ENCODE measurements at regions not wholly inside any gene's neighbourhood (a gene's known extent, or its start where the extent isn't known, plus 50 kb on each side); places are given as distances from the start of the nearest gene placed in this dataset.

DNA sequence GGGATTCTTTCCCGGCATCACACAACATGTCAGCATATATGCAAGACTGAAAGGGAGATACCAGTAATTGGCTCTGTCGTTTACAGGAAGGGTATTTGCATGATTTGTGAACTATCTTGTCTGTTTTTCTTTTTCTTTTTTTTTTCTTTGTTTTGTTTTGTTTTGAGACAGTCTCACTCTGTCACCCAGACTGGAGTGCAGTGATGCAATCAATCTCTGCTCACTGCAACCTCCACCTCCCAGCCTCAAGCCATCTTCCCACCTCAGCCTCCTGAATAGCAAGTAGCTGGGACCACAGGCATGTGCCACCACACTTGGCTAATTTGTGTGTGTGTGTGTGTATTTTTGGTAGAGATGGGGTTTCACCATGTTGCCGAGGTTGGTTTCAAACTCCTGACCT is 262.7 kb upstream of the F9 start:
- Histone ChIP-seq H3K4me1 (ENCODE audit: control insufficient read depth in 3 of 3, insufficient read depth in 2 of 3, low read depth in 1 of 3, low read length in 2 of 3) (no peaks in the 10 kb centered on the region), H3K27ac (ENCODE audit: low read depth in 1 of 3, low read length in 2 of 3) (no peak overlapping the region), H3K27me3 (ENCODE audit: control insufficient read depth in 3 of 3, insufficient read depth in 3 of 3, low read length in 3 of 3) (no peaks in the 10 kb centered on the region), H3K4me3 (ENCODE audit: low read depth in 1 of 3, low read length in 3 of 3) (no peak overlapping the region), H3K9me3 (ENCODE audit: control insufficient read depth in 2 of 2, insufficient read depth in 1 of 2, low read depth in 1 of 2, low read length in 1 of 2) (no peaks in the 10 kb centered on the region), H3K36me3 (ENCODE audit: control insufficient read depth in 3 of 3, insufficient read depth in 2 of 3, low read depth in 1 of 3, low read length in 3 of 3) (no peaks in the 10 kb centered on the region)
- FAIRE-seq (no peak), DNase-seq (no peak)
- WGBS, 3 donors: 77 to 90% (median 80%) methylated on average over 3 of the region's 3 CpGs

DNA sequence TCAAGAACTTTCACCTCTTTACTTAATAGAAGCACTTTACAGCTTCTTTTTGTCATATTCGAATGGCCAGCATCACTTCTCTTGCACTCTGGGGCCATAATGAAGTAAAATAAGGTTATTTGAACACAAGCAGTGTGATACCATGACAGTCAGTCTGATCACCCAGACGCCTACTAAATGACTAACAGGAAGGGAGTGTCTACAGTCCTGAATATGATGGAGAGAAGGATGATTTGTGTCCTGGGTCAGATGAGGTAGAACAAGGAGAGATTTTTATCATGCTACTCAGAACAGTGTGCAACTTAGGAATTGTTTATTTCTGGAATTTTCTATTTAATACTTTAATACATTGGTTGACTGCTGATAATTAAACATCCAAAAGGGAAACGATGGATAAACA is 284.2 kb upstream of the F9 start:
- no peak for FAIRE-seq
- Histone ChIP-seq H3K27ac (ENCODE audit: low read depth in 1 of 3, low read length in 2 of 3) (no peak overlapping the region), H3K27me3 (ENCODE audit: control insufficient read depth in 3 of 3, insufficient read depth in 3 of 3, low read length in 3 of 3) (no peaks in the 10 kb centered on the region), H3K4me1 (ENCODE audit: control insufficient read depth in 3 of 3, insufficient read depth in 2 of 3, low read depth in 1 of 3, low read length in 2 of 3) (no peaks in the 10 kb centered on the region), H3K36me3 (ENCODE audit: control insufficient read depth in 3 of 3, insufficient read depth in 2 of 3, low read depth in 1 of 3, low read length in 3 of 3) (no peaks in the 10 kb centered on the region), H3K9me3 (ENCODE audit: control insufficient read depth in 2 of 2, insufficient read depth in 1 of 2, low read depth in 1 of 2, low read length in 1 of 2) (no peaks in the 10 kb centered on the region), H3K4me3 (ENCODE audit: low read depth in 1 of 3, low read length in 3 of 3) (no peak overlapping the region)
- no peak for DNase-seq
- 55 to 68% (median 65%) methylated on average over 3 of the region's 3 CpGs for WGBS, 3 donors

DNA sequence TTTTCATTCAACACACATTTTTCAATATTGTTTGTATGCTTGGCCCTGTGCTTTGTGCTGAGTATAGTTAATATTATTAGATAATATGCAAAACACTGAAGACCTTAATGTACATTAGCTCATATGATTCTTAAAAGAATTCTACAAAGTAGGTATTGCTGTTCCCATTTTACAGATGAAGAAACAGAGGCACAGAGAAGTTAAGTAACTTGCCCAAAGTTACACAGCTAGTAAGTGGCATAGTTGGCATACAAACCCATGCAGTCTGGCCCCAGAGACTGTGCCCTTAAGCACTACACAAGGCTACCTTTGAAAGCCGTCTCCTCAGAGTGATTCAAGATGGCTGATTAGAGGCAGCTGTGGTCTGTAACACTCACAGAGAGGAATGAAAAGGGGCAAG is 293.4 kb upstream of the F9 start:
- Histone ChIP-seq H3K27ac (ENCODE audit: low read depth in 1 of 3, low read length in 2 of 3) (no peak overlapping the region), H3K36me3 (ENCODE audit: control insufficient read depth in 3 of 3, insufficient read depth in 2 of 3, low read depth in 1 of 3, low read length in 3 of 3) (no peaks in the 10 kb centered on the region), H3K27me3 (ENCODE audit: control insufficient read depth in 3 of 3, insufficient read depth in 3 of 3, low read length in 3 of 3) (no peaks in the 10 kb centered on the region), H3K4me1 (ENCODE audit: control insufficient read depth in 3 of 3, insufficient read depth in 2 of 3, low read depth in 1 of 3, low read length in 2 of 3) (no peaks in the 10 kb centered on the region), H3K4me3 (ENCODE audit: low read depth in 1 of 3, low read length in 3 of 3) (no peak overlapping the region), H3K9me3 (ENCODE audit: control insufficient read depth in 2 of 2, insufficient read depth in 1 of 2, low read depth in 1 of 2, low read length in 1 of 2) (no peaks in the 10 kb centered on the region)
- no peak for DNase-seq
- 76 to 94% (median 85%) methylated on average over 1 of the region's 1 CpG for WGBS, 3 donors
- FAIRE-seq: no peak

DNA sequence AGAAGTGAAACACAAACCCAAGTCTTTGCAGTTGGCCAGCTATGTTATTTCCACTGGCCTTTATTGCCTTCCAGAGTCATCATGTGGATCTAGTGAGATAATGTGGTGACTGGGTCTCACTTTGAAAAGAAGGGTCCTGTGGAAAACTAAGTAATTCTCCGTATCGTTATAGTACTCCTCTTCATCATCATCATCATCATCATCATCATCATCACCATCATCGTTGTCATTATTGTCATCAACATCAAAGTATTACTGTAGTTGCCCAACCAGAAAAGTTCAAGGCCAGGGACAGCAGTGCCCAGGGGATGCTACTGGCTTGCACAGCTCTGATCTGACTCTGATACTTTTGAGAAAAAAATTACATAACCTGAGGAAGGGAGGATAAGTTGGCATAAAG is 295.6 kb upstream of the F9 start:
- Histone ChIP-seq H3K27me3 (ENCODE audit: control insufficient read depth in 3 of 3, insufficient read depth in 3 of 3, low read length in 3 of 3) (no peaks in the 10 kb centered on the region), H3K36me3 (ENCODE audit: control insufficient read depth in 3 of 3, insufficient read depth in 2 of 3, low read depth in 1 of 3, low read length in 3 of 3) (no peaks in the 10 kb centered on the region), H3K4me3 (ENCODE audit: low read depth in 1 of 3, low read length in 3 of 3) (no peak overlapping the region), H3K4me1 (ENCODE audit: control insufficient read depth in 3 of 3, insufficient read depth in 2 of 3, low read depth in 1 of 3, low read length in 2 of 3) (no peaks in the 10 kb centered on the region), H3K9me3 (ENCODE audit: control insufficient read depth in 2 of 2, insufficient read depth in 1 of 2, low read depth in 1 of 2, low read length in 1 of 2) (no peaks in the 10 kb centered on the region), H3K27ac (ENCODE audit: low read depth in 1 of 3, low read length in 2 of 3) (no peak overlapping the region)
- 89 to 97% (median 97%) methylated on average over 3 of the region's 3 CpGs for WGBS, 3 donors
- no peak for DNase-seq
- no peak for FAIRE-seq

DNA sequence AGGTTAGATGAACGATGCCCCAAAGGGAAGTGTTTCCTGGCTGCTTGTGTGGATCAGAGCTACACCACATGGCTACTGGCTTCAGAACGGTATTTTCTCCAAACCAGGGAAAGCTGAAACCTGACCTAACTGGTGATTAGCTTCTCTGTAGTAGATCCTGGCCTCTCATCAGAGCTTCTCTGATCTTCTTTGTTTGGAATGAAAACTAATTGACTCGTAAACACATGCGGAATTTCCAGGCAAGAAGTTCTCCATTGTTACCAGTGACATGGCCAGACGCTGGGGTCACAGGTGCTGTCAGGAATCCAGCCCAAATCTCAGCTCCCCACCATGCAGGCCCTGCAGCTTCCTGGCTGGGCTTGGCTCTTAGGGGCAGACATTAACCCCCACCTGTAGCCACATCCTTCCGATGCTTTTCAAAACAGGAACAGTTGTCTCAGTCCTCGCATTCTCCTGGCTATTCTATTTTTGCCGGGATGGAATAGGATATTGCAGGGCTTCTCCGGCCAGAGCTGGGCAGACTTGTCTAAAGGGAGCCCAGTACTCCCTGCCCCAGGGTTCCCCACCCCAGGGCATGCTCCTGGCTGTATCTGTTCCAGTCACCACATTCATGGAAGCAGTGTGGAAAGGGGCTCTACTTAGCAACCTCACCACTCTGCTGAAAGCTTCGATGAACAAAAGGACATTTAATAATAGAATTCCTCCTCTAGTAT is 305.4 kb upstream of the F9 start:
- Histone ChIP-seq H3K27me3 (ENCODE audit: control insufficient read depth in 3 of 3, insufficient read depth in 3 of 3, low read length in 3 of 3) (no peaks in the 10 kb centered on the region), H3K4me3 (ENCODE audit: low read depth in 1 of 3, low read length in 3 of 3) (no peak overlapping the region), H3K4me1 (ENCODE audit: control insufficient read depth in 3 of 3, insufficient read depth in 2 of 3, low read depth in 1 of 3, low read length in 2 of 3) (no peaks in the 10 kb centered on the region), H3K9me3 (ENCODE audit: control insufficient read depth in 2 of 2, insufficient read depth in 1 of 2, low read depth in 1 of 2, low read length in 1 of 2) (no peaks in the 10 kb centered on the region), H3K36me3 (ENCODE audit: control insufficient read depth in 3 of 3, insufficient read depth in 2 of 3, low read depth in 1 of 3, low read length in 3 of 3) (no peaks in the 10 kb centered on the region), H3K27ac (ENCODE audit: low read depth in 1 of 3, low read length in 2 of 3) (no peak overlapping the region)
- no peak for FAIRE-seq
- 42 to 55% (median 48%) methylated on average over 10 of the region's 10 CpGs for WGBS, 3 donors
- DNase-seq: no peak

DNA sequence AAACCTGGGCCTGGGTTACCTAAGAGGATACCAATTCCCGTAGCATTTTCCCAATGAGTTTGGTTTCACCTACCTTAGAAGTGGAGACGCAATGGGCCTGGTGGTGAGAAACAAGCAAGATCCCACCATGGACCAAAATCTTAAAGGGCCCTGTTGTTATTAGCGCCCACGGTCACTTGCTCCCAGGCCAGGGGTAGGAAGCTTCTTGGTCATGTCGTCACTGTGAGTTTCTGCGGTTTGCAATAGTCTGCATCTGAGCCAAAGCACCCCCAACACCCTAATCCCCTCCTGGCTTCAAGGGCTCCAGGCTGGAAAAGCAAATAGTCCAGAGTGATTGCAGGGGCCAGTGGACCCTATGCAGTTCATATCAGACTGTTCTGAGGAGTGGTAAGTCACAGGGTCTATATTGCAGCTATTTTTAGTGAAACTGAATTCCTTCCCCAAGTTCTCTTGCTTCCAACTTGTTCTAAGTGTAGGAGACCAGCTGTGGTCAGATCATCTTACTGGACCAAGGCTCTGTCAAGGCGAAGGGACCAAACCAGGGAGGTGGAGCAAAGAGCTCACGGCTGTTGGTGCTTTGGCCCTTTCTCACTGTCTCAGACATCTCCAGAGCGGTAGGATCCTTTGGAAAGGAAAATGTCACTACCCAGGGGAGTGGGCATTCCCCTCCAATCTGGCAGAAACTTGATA is 307.9 kb upstream of the F9 start:
- H3K36me3 ChIP-seq (ENCODE audit: control insufficient read depth in 3 of 3, insufficient read depth in 2 of 3, low read depth in 1 of 3, low read length in 3 of 3): no peaks in the 10 kb centered on the region
- DNase-seq (no peak), FAIRE-seq (no peak)
- no peaks in the 10 kb centered on the region for H3K9me3 ChIP-seq (ENCODE audit: control insufficient read depth in 2 of 2, insufficient read depth in 1 of 2, low read depth in 1 of 2, low read length in 1 of 2)
- WGBS, 3 donors: 78 to 90% (median 85%) methylated on average over 9 of the region's 9 CpGs
- H3K4me3 ChIP-seq (ENCODE audit: low read depth in 1 of 3, low read length in 3 of 3): no peak overlapping the region
- H3K27ac ChIP-seq (ENCODE audit: low read depth in 1 of 3, low read length in 2 of 3): no peak overlapping the region
- no peaks in the 10 kb centered on the region for H3K27me3 ChIP-seq (ENCODE audit: control insufficient read depth in 3 of 3, insufficient read depth in 3 of 3, low read length in 3 of 3)
- H3K4me1 ChIP-seq (ENCODE audit: control insufficient read depth in 3 of 3, insufficient read depth in 2 of 3, low read depth in 1 of 3, low read length in 2 of 3): no peaks in the 10 kb centered on the region

DNA sequence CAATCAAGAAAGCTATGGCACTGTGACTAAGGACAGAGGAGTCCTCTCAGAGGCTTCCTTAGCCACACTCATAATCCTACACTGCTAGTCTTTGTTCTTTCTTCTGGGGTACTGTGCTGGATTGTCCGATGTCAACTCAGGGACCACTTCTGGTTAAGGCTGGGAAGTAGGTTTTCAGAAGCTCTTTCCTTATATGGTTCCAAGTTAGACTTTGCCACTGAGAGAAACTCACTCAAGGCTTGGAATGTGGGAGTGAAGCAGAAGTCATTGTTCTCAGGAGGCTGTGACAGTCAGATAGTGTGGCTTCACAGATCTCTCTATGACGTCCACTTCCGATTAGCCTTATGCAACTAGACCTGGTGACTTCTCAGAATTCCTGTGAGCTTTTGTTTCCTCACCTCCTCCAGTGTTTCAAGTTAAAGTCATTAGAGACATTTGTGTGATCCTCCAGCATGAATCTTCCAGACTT is 317.3 kb upstream of the F9 start:
- Histone ChIP-seq H3K27ac (ENCODE audit: low read depth in 1 of 3, low read length in 2 of 3) (no peak overlapping the region), H3K9me3 (ENCODE audit: control insufficient read depth in 2 of 2, insufficient read depth in 1 of 2, low read depth in 1 of 2, low read length in 1 of 2) (no peaks in the 10 kb centered on the region), H3K4me3 (ENCODE audit: low read depth in 1 of 3, low read length in 3 of 3) (no peak overlapping the region), H3K27me3 (ENCODE audit: control insufficient read depth in 3 of 3, insufficient read depth in 3 of 3, low read length in 3 of 3) (no peaks in the 10 kb centered on the region), H3K36me3 (ENCODE audit: control insufficient read depth in 3 of 3, insufficient read depth in 2 of 3, low read depth in 1 of 3, low read length in 3 of 3) (no peaks in the 10 kb centered on the region), H3K4me1 (ENCODE audit: control insufficient read depth in 3 of 3, insufficient read depth in 2 of 3, low read depth in 1 of 3, low read length in 2 of 3) (no peaks in the 10 kb centered on the region)
- DNase-seq (no peak), FAIRE-seq (no peak)
- WGBS, 3 donors: 57 to 84% (median 64%) methylated on average over 3 of the region's 3 CpGs

DNA sequence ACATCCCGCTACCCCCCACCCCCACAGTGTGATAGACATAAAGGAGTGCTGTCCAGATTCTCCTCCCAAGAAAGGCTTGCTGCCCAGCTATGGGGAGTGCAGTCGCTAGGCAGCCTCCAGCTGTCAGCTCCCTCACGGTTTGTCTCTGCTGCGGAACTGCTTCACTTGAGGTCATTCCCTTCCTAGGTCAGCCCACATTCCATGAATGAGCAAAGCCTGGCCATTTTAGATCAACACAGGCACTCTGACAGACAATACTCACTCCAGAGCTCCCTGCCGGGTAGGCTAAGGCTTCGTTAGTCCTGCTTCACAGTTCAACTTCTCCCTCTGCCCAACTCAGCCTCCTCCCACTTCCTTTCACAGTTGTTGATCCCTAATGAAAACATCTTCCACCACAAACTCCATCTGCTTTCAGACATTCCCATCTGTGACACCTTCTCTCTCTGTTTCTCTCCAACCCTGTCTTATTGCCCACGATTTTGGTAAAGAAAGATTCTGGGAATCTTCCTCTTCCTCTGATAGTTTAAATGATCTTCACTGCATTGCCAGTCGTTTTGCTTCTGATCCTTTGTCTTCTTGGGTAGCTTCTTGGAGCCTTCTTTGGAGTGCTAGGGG is 318.9 kb upstream of the F9 start:
- H3K27me3 ChIP-seq (ENCODE audit: control insufficient read depth in 3 of 3, insufficient read depth in 3 of 3, low read length in 3 of 3): peaks cover 0 to 3% (median 0%) of the 10 kb centered on the region in 3 donors
- no peaks in the 10 kb centered on the region for H3K9me3 ChIP-seq (ENCODE audit: control insufficient read depth in 2 of 2, insufficient read depth in 1 of 2, low read depth in 1 of 2, low read length in 1 of 2)
- 22 to 27% (median 25%) methylated on average over 8 of the region's 8 CpGs for WGBS, 3 donors
- H3K4me3 ChIP-seq (ENCODE audit: low read depth in 1 of 3, low read length in 3 of 3): no peak overlapping the region
- no peak overlapping the region for H3K27ac ChIP-seq (ENCODE audit: low read depth in 1 of 3, low read length in 2 of 3)
- no peaks in the 10 kb centered on the region for H3K4me1 ChIP-seq (ENCODE audit: control insufficient read depth in 3 of 3, insufficient read depth in 2 of 3, low read depth in 1 of 3, low read length in 2 of 3)
- FAIRE-seq (no peak), DNase-seq (no peak)
- no peaks in the 10 kb centered on the region for H3K36me3 ChIP-seq (ENCODE audit: control insufficient read depth in 3 of 3, insufficient read depth in 2 of 3, low read depth in 1 of 3, low read length in 3 of 3)
